ENCODE measurements at regions not wholly inside any gene's neighbourhood (a gene's known extent, or its start where the extent isn't known, plus 50 kb on each side); places are given as distances from the start of the nearest gene placed in this dataset.
"Not testable (repeated sequence)": the region's sequence is repeated elsewhere in the genome, so short reads cannot be mapped to it uniquely, and the experiment has no call there.

GRCh38 chr10:81735167-81735566 lies 139.8 kb upstream of the NRG3 start:
- peaks cover 0 to 10% (median 0%) of the 10 kb centered on the region in 5 donors for H3K9me3 ChIP-seq (ENCODE audit: control insufficient read depth in 5 of 5, low read length in 5 of 5)
- not testable (repeated sequence) for H3K9ac ChIP-seq (ENCODE audit: low read length in 5 of 5); H3K27me3 ChIP-seq (ENCODE audit: control insufficient read depth in 5 of 5, insufficient read depth in 4 of 5, low read length in 5 of 5); H3K4me3 ChIP-seq (ENCODE audit: low read depth in 1 of 5, low read length in 5 of 5); H3K27ac ChIP-seq (ENCODE audit: low read depth, low read length); H3K4me1 ChIP-seq (ENCODE audit: control insufficient read depth in 5 of 5, insufficient read depth in 5 of 5, low read length in 5 of 5); H3K36me3 ChIP-seq (ENCODE audit: control insufficient read depth in 5 of 5, insufficient read depth in 5 of 5, low read length in 5 of 5)

DNA sequence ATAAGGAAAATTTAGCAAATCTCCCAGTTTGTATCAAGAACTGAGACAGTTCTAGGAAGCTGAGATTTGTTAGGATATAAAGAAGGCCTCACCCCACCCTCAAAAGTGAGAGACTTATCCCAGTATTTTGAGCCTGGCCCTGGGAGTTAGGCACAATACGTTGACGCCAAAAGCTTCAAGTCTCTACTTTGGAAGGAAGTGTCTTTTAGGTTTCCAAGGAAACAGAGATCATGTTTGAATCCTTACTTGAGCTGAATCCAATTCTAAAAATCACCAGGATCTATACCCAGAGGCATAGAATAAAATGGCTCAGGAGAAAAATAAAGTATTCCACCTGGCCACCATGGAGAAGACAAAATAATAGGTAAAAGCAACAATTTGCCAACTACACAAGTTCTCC lies 115.9 kb upstream of the NRG3 start:
- no peak overlapping the region for H3K27ac ChIP-seq (ENCODE audit: low read depth, low read length)
- no peak overlapping the region for H3K9ac ChIP-seq (ENCODE audit: low read length in 5 of 5)
- H3K4me1 ChIP-seq (ENCODE audit: control insufficient read depth in 5 of 5, insufficient read depth in 5 of 5, low read length in 5 of 5): no peaks in the 10 kb centered on the region
- H3K9me3 ChIP-seq (ENCODE audit: control insufficient read depth in 5 of 5, low read length in 5 of 5): peaks cover 0 to 5% (median 0%) of the 10 kb centered on the region in 5 donors
- H3K27me3 ChIP-seq (ENCODE audit: control insufficient read depth in 5 of 5, insufficient read depth in 4 of 5, low read length in 5 of 5): no peaks in the 10 kb centered on the region
- H3K4me3 ChIP-seq (ENCODE audit: low read depth in 1 of 5, low read length in 5 of 5): no peak overlapping the region
- H3K36me3 ChIP-seq (ENCODE audit: control insufficient read depth in 5 of 5, insufficient read depth in 5 of 5, low read length in 5 of 5): no peaks in the 10 kb centered on the region

DNA sequence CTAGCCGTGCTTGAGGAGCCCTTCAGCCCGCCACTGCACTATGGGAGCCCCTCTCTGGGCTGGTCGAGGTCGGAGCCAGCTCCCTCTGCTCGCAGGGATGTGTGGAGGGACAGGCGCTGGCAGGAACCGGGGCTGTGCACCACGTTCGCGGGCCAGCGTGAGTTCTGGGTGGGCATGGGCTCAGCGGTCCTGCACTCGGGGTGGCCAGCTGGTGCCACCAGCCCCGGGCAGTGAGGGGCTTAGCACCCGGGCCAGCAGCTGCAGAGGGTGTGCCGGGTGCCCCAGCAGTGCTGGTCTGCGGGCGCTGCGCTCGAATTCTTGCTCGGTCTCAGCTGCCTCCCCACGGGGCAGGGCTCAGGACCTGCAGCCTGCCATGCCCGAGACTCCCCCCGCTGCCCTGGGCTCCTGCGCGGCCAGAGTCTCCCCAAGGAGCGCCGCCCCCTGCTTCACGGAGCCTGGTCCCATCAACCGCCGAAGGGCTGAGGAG lies 90.8 kb upstream of the NRG3 start:
- no peak overlapping the region for H3K4me3 ChIP-seq (ENCODE audit: low read depth in 1 of 5, low read length in 5 of 5)
- no peaks in the 10 kb centered on the region for H3K27me3 ChIP-seq (ENCODE audit: control insufficient read depth in 5 of 5, insufficient read depth in 4 of 5, low read length in 5 of 5)
- H3K36me3 ChIP-seq (ENCODE audit: control insufficient read depth in 5 of 5, insufficient read depth in 5 of 5, low read length in 5 of 5): no peaks in the 10 kb centered on the region
- peaks cover 0 to 18% (median 7%) of the 10 kb centered on the region in 5 donors for H3K9me3 ChIP-seq (ENCODE audit: control insufficient read depth in 5 of 5, low read length in 5 of 5)
- no peaks in the 10 kb centered on the region for H3K4me1 ChIP-seq (ENCODE audit: control insufficient read depth in 5 of 5, insufficient read depth in 5 of 5, low read length in 5 of 5)
- no peak overlapping the region for H3K27ac ChIP-seq (ENCODE audit: low read depth, low read length)
- no peak overlapping the region for H3K9ac ChIP-seq (ENCODE audit: low read length in 5 of 5)

DNA sequence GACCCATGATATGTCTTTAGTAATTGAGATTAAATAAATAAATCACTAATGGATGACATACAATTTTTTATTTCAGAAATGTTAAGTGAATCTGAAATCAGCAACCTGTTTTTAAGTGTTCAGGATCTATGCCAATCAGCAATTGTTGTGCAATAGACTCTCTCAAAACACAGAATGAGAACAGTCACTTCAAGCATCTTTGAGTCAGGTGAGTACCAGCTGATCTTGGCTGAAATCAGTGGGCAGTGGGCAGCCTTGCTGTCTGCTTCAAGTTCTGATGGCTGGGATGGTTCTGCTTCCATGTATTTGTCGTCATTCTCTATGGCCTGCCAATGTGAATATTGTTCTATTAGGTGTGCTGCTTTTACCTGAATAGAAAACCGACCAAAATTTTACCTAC lies 82.3 kb upstream of the NRG3 start:
- Histone ChIP-seq H3K36me3 (ENCODE audit: control insufficient read depth in 5 of 5, insufficient read depth in 5 of 5, low read length in 5 of 5) (no peaks in the 10 kb centered on the region), H3K9ac (ENCODE audit: low read length in 5 of 5) (no peak overlapping the region), H3K27ac (ENCODE audit: low read depth, low read length) (no peak overlapping the region), H3K27me3 (ENCODE audit: control insufficient read depth in 5 of 5, insufficient read depth in 4 of 5, low read length in 5 of 5) (peaks cover 0 to 2% (median 0%) of the 10 kb centered on the region in 5 donors), H3K9me3 (ENCODE audit: control insufficient read depth in 5 of 5, low read length in 5 of 5) (no peaks in the 10 kb centered on the region), H3K4me3 (ENCODE audit: low read depth in 1 of 5, low read length in 5 of 5) (no peak overlapping the region), H3K4me1 (ENCODE audit: control insufficient read depth in 5 of 5, insufficient read depth in 5 of 5, low read length in 5 of 5) (no peaks in the 10 kb centered on the region)

- Histone ChIP-seq H3K4me1 (ENCODE audit: control insufficient read depth in 5 of 5, insufficient read depth in 5 of 5, low read length in 5 of 5) (no peaks in the 10 kb centered on the region), H3K27ac (ENCODE audit: low read depth, low read length) (no peak overlapping the region), H3K27me3 (ENCODE audit: control insufficient read depth in 5 of 5, insufficient read depth in 4 of 5, low read length in 5 of 5) (no peaks in the 10 kb centered on the region), H3K4me3 (ENCODE audit: low read depth in 1 of 5, low read length in 5 of 5) (no peak overlapping the region), H3K36me3 (ENCODE audit: control insufficient read depth in 5 of 5, insufficient read depth in 5 of 5, low read length in 5 of 5) (no peaks in the 10 kb centered on the region), H3K9me3 (ENCODE audit: control insufficient read depth in 5 of 5, low read length in 5 of 5) (peaks cover 0 to 19% (median 4%) of the 10 kb centered on the region in 5 donors), H3K9ac (ENCODE audit: low read length in 5 of 5) (no peak overlapping the region)
These were observed 68.2 kb upstream of the NRG3 start for GRCh38 chr10:81806842-81807241.

DNA sequence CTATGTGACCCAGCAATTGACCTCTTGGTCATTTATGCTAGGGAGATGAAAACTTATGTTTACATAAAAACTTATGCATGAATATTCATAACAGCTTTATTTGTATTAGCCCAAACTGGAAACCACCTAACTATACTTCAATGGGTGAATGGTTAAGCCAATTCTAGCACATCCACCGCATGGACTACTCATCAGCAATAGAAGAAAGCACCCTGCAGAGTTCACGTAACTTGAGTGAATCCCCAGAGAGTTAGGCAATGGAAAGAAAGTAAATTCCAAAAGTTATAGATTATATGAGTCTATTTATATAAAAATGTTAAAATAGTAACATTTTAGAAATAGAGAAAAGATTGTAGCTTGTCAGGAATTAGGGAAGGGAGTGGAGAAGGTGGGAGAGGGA lies 60.2 kb upstream of the NRG3 start:
- Histone ChIP-seq H3K9me3 (ENCODE audit: control insufficient read depth in 5 of 5, low read length in 5 of 5) (peaks cover 0 to 15% (median 4%) of the 10 kb centered on the region in 5 donors), H3K4me1 (ENCODE audit: control insufficient read depth in 5 of 5, insufficient read depth in 5 of 5, low read length in 5 of 5) (no peaks in the 10 kb centered on the region), H3K36me3 (ENCODE audit: control insufficient read depth in 5 of 5, insufficient read depth in 5 of 5, low read length in 5 of 5) (no peaks in the 10 kb centered on the region), H3K4me3 (ENCODE audit: low read depth in 1 of 5, low read length in 5 of 5) (no peak overlapping the region), H3K27me3 (ENCODE audit: control insufficient read depth in 5 of 5, insufficient read depth in 4 of 5, low read length in 5 of 5) (no peaks in the 10 kb centered on the region), H3K9ac (ENCODE audit: low read length in 5 of 5) (no peak overlapping the region), H3K27ac (ENCODE audit: low read depth, low read length) (no peak overlapping the region)

DNA sequence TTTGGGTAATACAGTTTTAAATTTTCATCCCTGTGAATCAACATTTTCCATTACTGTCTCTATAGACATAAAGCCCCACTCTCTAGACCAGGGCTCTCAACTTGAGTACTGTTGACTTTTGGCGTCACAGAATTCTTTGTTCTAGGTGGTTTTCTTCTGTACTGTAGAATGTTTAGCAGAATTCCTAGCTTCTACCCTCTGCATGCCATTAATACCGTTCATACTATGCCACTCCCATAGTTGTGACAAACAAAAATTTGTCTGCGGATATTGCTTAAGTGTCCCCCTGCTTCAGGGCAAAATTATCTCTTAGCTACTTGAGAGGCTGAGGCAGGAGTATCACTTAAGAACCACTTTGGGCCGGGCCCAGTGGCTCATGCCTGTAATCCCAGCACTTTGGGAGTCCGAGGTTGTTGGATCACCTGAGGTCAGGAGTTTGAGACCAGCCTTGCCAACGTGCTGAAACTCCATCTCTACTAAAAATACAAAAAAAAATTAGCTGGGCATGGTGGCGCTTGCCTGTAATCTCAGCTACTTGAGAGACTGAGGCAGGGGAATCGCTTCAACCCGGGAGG lies 57.3 kb upstream of the NRG3 start:
- H3K4me3 ChIP-seq (ENCODE audit: low read depth in 1 of 5, low read length in 5 of 5): no peak overlapping the region
- no peak overlapping the region for H3K27ac ChIP-seq (ENCODE audit: low read depth, low read length)
- H3K27me3 ChIP-seq (ENCODE audit: control insufficient read depth in 5 of 5, insufficient read depth in 4 of 5, low read length in 5 of 5): no peaks in the 10 kb centered on the region
- no peaks in the 10 kb centered on the region for H3K36me3 ChIP-seq (ENCODE audit: control insufficient read depth in 5 of 5, insufficient read depth in 5 of 5, low read length in 5 of 5)
- H3K9ac ChIP-seq (ENCODE audit: low read length in 5 of 5): no peak overlapping the region
- H3K4me1 ChIP-seq (ENCODE audit: control insufficient read depth in 5 of 5, insufficient read depth in 5 of 5, low read length in 5 of 5): no peaks in the 10 kb centered on the region
- peaks cover 0 to 7% (median 0%) of the 10 kb centered on the region in 5 donors for H3K9me3 ChIP-seq (ENCODE audit: control insufficient read depth in 5 of 5, low read length in 5 of 5)

GRCh38 chr10:81820418-81820817 lies 54.6 kb upstream of the NRG3 start:
- H3K9me3 ChIP-seq (ENCODE audit: control insufficient read depth in 5 of 5, low read length in 5 of 5): peaks cover 0 to 2% (median 0%) of the 10 kb centered on the region in 5 donors
- no peak overlapping the region for H3K27ac ChIP-seq (ENCODE audit: low read depth, low read length)
- no peaks in the 10 kb centered on the region for H3K4me1 ChIP-seq (ENCODE audit: control insufficient read depth in 5 of 5, insufficient read depth in 5 of 5, low read length in 5 of 5)
- no peaks in the 10 kb centered on the region for H3K27me3 ChIP-seq (ENCODE audit: control insufficient read depth in 5 of 5, insufficient read depth in 4 of 5, low read length in 5 of 5)
- H3K9ac ChIP-seq (ENCODE audit: low read length in 5 of 5): no peak overlapping the region
- no peaks in the 10 kb centered on the region for H3K36me3 ChIP-seq (ENCODE audit: control insufficient read depth in 5 of 5, insufficient read depth in 5 of 5, low read length in 5 of 5)
- H3K4me3 ChIP-seq (ENCODE audit: low read depth in 1 of 5, low read length in 5 of 5): no peak overlapping the region

All from subcutaneous abdominal adipose tissue (tissue), 5 donors.